H54 (cell line): ENCODE measurements at regions not wholly inside any gene's neighbourhood (a gene's known extent, or its start where the extent isn't known, plus 50 kb on each side); places are given as distances from the start of the nearest gene placed in this dataset.

Experiments
- DNase-seq: peaks from one replicate; pipeline ENCODE4 v3.0.0; 2011; ENCODE audit warnings: low spot score, mixed read lengths; ENCODE audit not compliant: insufficient read length
- FAIRE-seq: peaks from 3 replicates; lab custom pipeline; 2011; peaks lifted over from hg19 to GRCh38; lab: Jason Lieb, UNC
- POLR2A ChIP-seq: IDR thresholded peaks from 2 replicates; pipeline ENCODE4 v1.6.1; 2011; ENCODE audit warnings: low read depth, mild to moderate bottlenecking, low read length

DNA sequence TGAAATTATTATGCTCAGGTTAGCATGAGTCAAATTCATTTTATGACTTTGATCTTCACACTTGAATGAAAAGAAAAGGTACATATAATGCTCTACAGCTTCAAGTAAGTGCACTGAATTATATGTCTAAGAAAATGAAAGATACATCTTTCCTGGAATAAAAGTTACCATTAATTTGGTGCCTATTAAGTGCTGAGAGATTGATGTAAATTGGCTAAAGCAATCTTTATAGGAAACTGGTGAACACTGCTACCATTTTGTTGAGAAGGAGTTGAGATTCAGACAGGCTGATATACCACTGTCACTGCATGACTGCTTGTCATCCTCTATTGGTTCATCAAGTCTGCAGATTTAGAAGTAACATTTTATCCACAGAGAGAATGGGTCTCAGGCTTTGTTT lies 416.8 kb upstream of the SPRY2 start:
- no peak for TF ChIP-seq POLR2A
- no peak for FAIRE-seq

GRCh38 chr13:80755910-80756309 lies 415.0 kb upstream of the SPRY2 start:
- TF ChIP-seq POLR2A: no peak
- no peak for FAIRE-seq
- no peak for DNase-seq

More for the DNA sequence above, 416.8 kb upstream of the SPRY2 start:
- DNase-seq: no peak

- FAIRE-seq (no peak), DNase-seq (no peak)
- TF ChIP-seq POLR2A: no peak
Observed at GRCh38 chr13:80754441-80754840, 413.5 kb upstream of the SPRY2 start.

GRCh38 chr13:80753866-80754265 lies 412.9 kb upstream of the SPRY2 start:
- TF ChIP-seq POLR2A: no peak
- DNase-seq: no peak
- FAIRE-seq: no peak

- DNase-seq (no peak), FAIRE-seq (no peak)
- TF ChIP-seq POLR2A: no peak
Observed at GRCh38 chr13:80751854-80752253, 410.9 kb upstream of the SPRY2 start.

- no peak for TF ChIP-seq POLR2A
- no peak for FAIRE-seq
- no peak for DNase-seq
Observed at GRCh38 chr13:80744147-80744914, 403.4 kb upstream of the SPRY2 start.

DNA sequence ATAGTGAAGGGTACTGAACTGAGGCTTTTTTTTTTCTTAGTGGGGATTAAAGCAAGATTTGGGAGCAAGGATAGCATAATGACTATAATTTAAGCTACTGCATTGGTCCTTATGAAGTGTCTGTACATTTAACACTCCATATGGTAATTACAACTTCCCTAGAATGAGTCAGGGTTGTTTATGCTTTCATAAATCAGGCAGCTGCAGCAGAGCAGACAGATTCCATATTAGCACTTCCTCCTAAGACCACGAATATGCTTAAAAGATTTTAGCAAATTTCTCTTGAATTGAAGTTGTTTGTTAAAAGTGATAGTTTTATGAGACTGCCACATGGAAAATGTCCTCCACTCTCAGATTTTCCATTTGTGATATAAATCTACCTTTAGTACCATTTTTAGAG lies 401.1 kb upstream of the SPRY2 start:
- DNase-seq (no peak), FAIRE-seq (no peak)
- no peak for TF ChIP-seq POLR2A

GRCh38 chr13:80740071-80740470 lies 399.1 kb upstream of the SPRY2 start:
- TF ChIP-seq POLR2A: no peak
- DNase-seq: no peak
- no peak for FAIRE-seq

DNA sequence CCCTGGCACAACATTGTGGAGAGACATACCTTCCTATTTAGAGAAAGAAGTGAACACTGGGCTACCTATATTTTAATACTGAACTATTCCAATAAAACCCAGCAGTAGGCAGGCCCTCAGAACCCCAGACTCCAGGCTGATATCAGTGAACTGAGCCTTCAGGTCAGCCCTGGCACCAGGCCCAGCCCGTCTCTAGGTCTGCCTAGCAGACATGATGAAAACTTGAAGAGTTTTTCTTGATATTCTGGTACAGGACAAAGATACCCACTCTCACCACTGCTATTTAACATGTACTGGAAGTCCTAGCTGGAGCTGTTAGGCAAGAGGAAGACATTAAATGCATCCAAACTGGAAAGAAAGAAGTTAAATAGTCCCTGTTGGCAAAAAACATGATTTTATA lies 396.6 kb upstream of the SPRY2 start:
- FAIRE-seq (no peak), DNase-seq (no peak)
- TF ChIP-seq POLR2A: no peak

DNA sequence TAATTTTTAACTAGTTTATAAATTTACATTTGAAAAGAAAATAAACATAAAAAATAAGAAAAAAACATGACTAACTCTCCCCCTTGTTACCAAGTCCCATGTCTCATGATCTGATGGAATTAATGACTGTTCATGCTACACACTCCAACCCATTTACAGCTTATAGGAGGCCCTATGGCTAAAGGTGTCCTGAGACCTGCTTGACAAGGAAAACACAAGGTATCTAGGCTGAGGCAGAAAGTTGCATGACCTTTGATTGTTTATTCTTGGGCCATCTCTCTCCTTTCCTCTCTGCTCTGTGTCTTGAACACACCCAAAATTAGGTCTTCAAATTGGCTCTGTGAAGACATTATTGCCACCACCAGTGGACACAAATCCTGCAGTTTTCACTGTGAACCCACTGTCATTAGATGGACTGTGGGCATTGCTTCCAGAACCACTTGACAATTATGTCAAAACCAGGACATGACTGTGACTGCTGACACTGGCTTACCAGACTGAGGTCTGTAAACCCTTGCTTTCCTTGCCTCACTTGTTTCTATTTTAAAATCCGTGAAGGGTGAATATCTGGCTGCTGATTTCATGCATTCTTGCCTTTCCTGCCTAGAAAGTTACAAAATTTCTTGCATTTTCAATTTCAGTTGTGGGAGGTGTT lies 386.5 kb upstream of the SPRY2 start:
- TF ChIP-seq POLR2A: no peak
- no peak for DNase-seq
- FAIRE-seq: no peak

DNA sequence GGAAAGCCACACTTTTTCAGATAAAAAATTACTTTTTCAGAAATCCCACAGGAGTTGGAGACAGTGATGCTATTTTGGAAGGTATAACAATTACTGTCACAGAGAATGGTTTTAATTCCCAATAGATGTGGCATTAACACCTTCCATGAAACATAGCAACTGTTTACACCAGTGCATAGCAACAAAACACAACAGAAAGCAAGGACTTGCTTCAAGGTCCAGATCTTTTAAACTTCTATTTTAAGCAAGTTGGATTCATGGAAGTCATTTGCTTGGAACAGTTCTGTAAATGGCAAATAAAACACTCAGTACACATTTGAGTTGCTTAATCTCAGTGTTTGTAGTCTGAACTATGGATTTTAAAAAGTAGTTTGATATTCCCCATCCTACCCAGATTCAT lies 385.9 kb upstream of the SPRY2 start:
- DNase-seq (no peak), FAIRE-seq (no peak)
- no peak for TF ChIP-seq POLR2A

- no peak for FAIRE-seq
- DNase-seq: no peak
- no peak for TF ChIP-seq POLR2A
Observed at GRCh38 chr13:80721689-80722088, 380.8 kb upstream of the SPRY2 start.

DNA sequence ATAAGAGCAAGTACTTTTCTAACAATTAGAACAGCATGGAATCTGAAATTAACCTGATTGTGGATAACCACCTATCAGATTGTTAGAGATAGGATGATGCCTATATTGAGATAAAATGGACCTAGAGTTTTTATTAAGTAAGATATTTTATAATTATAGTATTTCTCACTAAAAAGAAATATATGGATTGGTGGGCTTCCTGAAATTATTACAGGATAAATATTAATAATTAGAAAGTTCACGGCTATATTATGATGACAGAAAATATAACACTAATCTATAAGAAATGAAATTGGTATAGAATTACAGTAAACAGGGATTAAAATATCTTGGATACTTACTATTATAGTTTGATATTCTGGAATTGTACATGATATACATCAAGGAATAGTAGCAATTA lies 378.0 kb upstream of the SPRY2 start:
- DNase-seq: no peak

GRCh38 chr13:80717776-80718175 lies 376.9 kb upstream of the SPRY2 start:
- no peak for FAIRE-seq
- no peak for DNase-seq
- TF ChIP-seq POLR2A: no peak

More for the DNA sequence above, 378.0 kb upstream of the SPRY2 start:
- no peak for TF ChIP-seq POLR2A
- no peak for FAIRE-seq

GRCh38 chr13:80716610-80717081 lies 375.7 kb upstream of the SPRY2 start:
- no peak for TF ChIP-seq POLR2A
- DNase-seq: no peak
- FAIRE-seq: no peak

DNA sequence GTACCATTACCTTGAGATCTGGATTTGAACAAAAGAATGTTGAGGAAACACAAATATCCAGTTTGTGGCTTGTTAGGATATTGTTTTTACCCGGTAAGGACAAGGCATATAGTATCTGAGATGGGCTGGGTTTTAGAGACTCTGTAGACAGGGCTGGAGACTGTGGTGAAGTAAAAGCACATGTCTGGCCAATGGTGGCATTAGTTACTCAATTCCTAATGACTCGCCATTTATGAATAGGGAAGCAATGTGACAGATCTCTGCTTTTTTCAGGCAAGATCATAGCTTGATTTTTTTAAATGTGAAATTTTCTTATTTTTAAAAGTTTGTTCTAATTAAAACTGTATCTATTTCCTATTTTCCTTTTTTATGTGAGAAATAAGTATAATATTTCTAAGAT lies 371.1 kb upstream of the SPRY2 start:
- FAIRE-seq (no peak), DNase-seq (no peak)
- TF ChIP-seq POLR2A: no peak
